ENCODE measurements at regions not wholly inside any gene's neighbourhood (a gene's known extent, or its start where the extent isn't known, plus 50 kb on each side); places are given as distances from the start of the nearest gene placed in this dataset.

DNA sequence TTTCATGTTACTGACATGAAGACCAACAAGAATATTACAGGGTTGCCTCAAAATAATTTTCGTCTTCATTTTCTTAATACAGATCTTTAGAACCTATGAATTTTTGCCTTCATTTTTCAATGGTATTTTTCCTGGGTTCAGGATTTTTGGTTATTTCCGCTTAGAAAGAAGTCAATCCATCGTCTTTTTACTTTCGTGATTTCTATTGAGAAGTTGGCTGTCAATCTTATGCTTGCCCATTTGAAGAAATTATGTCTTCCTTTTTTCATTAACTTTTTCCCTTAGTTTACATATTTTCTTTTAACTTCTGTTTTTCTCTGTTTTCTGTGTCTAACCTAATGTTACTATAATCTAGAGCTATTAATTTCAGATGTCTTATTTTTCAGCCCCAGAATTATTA is 868.9 kb upstream of the SLC10A2 start:
- TF ChIP-seq CTCF (IDR thresholded peaks at IDR 0.05; ENCODE audit: low read depth, low read length) (no peak), POLR2A (IDR thresholded peaks at IDR 0.05; ENCODE audit: extremely low read depth, insufficient read length) (no peak), MYC (IDR thresholded peaks at IDR 0.05; ENCODE audit: low read depth, low read length) (no peak)
- TF ChIP-seq, protein P1, sequence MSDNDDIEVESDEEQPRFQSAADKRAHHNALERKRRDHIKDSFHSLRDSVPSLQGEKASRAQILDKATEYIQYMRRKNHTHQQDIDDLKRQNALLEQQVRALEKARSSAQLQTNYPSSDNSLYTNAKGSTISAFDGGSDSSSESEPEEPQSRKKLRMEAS (IDR thresholded peaks at IDR 0.05; ENCODE audit: low read depth, low read length): no peak

Data from NB4 (cell line).